Suprapubic skin (tissue), 4 donors: ENCODE measurements at regions not wholly inside any gene's neighbourhood (a gene's known extent, or its start where the extent isn't known, plus 50 kb on each side); places are given as distances from the start of the nearest gene placed in this dataset.

Source experiments
- CTCF ChIP-seq, 2 donors: fragments of 200-600 bp in 1 of 2; fragments of 450-650 bp in 1 of 2; sonication (generic) in 1 of 2; IDR thresholded peaks; one replicate each; pipeline ENCODE4 v1.5.1; 2016 to 2019; ENCODE audit warnings: antibody characterized with exemption in 2 of 2, mild to moderate bottlenecking in 1 of 2, moderate library complexity in 1 of 2
- EP300 ChIP-seq: sonication (generic); formaldehyde crosslinking; IDR thresholded peaks from one replicate; pipeline ENCODE4 v1.6.1; 2017; ENCODE audit warnings: antibody characterized with exemption
- POLR2AphosphoS5 ChIP-seq, 3 donors: sonication (generic); formaldehyde crosslinking; IDR thresholded peaks; one replicate each; pipeline ENCODE4 v1.6.1; 2017; ENCODE audit warnings: antibody characterized with exemption in 3 of 3

GRCh38 chr17:31647661-31648060, 211.4 kb downstream of the COPRS start:
- TF ChIP-seq CTCF (IDR thresholded peaks at IDR 0.05) = no peak
- TF ChIP-seq POLR2AphosphoS5 (IDR thresholded peaks at IDR 0.05) = no peak
- no peak for TF ChIP-seq EP300
